HG03108 (cell line): ENCODE measurements at regions not wholly inside any gene's neighbourhood (a gene's known extent, or its start where the extent isn't known, plus 50 kb on each side); places are given as distances from the start of the nearest gene placed in this dataset.
"Not testable (repeated sequence)": the region's sequence is repeated elsewhere in the genome, so short reads cannot be mapped to it uniquely, and the experiment has no call there.

Experiments
- ATAC-seq: cut with Tn5 transposase; IDR thresholded peaks from one replicate; pipeline ENCODE4 v1.9.1; 2021; ENCODE audit warnings: moderate library complexity; ENCODE audit not compliant: unreplicated experiment

DNA sequence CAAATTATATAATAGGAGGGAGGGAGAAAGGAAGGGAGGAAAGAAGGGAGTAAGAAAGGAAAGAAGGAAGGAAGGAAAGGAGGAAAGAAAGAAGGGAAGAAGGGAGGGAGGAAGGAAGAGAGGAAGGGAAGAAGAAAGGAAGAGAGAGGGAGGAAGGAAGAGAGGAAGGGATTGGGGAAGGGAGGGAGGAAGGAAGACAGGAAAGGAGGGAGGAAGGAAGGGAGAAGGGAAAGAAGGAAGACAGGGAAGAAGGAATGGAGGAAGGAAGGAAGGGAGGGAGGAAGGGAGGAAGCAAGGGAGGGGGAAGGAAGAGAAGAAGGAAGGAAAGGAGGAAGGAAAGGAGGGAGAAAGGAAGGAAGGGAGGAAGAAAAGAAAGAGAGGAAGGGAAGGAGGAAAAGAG lies 660.5 kb downstream of the EPM2A start:
- ATAC-seq, result no peak

- ATAC-seq, result no peak
These were observed 659.9 kb downstream of the EPM2A start for GRCh38 chr6:145075425-145075824.

- no peak for ATAC-seq
These were observed 659.0 kb downstream of the EPM2A start for GRCh38 chr6:145076115-145076841.

- no peak for ATAC-seq
These were observed 657.9 kb downstream of the EPM2A start for GRCh38 chr6:145077382-145077781.

DNA sequence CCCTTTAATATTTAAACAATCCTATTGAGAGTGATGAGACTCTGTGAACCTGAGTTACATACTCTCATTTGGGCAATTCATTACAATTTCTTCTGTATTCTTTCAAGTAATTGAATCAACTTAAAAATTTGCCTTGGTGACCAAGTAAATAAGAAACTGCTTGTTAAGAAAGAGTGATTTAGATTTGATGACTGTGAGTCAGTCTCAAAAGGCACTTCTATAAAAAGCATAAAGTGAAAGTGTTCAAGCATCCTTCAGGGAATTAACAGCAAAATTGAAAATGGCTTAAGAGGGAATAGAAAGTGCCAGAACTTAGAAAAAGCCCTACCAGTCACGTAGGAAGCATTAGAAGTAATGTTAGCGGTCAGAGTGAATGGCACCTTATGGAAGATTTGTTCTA lies 654.7 kb downstream of the EPM2A start:
- ATAC-seq, result no peak

GRCh38 chr6:145081677-145082076 lies 653.6 kb downstream of the EPM2A start:
- ATAC-seq, result no peak

DNA sequence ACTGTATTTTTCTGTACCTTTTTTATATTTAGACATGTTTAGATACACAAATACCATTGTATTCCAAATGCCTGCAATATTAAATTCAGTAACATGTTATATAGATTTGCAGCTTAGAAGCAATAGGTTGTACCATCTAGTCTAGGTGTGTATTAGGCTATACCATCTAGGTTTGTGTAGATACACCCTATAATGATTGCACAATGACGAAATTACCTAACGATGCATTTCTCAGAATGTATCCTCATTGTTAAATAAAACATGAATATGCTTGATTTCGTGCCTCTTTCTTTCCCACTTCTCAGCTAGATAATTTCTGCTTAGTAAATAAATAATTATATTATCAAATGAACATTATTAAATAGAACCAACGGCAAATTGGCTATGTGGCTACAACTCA lies 653.0 kb downstream of the EPM2A start:
- no peak for ATAC-seq

GRCh38 chr6:145086197-145086596 lies 649.1 kb downstream of the EPM2A start:
- no peak for ATAC-seq

DNA sequence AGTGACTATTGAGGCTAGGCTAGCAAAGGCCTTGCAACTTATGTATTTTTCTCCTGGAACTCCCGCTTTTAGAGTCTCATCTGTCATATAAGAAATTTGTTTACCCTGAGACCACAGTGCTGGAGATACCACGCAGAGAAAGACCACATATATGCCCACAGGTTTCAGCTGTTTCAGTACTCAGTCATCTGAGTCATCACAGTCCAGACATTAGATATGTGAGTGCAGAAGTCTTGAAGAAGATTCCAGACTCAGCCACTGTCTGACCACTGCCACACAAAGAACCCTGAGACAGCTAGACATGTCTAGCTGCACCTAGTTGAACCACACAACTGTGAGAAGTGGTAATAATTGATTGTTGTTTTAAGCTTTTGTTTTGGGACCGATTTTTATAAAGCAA lies 648.3 kb downstream of the EPM2A start:
- no peak for ATAC-seq

DNA sequence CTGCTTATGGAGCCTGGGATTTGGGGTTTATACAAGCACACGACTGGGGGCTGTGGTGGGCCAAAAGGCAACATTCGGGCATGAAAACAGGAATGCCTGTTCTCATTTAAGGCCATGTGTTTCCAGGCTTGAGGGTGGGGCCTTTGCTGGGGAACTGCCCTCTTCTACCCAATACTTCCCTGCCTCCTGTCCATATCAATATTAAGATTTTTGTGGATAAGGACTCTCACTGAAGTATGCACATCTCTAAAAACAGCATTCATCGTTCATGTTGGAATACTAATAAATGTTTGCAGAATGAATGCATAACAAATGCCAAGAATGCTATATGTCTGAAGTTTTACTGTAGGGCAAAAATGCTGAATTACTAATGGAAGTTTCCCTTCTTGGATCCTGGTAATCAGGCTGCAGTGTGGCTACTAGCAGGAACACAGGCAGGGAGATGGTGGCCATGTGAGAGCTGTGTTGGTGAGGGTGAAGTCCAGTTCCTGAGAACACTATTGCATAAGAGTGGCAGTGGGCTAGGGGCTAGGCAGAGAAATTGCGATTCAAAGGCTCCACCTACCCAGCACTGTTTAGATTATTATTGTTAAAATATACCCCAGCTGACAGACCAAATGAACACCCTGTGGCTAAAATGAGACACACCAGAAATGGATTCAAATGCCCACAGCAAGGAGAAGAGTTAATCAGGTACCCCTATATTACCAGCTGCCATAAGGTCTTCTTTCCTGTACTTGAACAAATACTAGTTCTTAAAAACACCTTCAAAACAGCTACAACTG lies 644.3 kb downstream of the EPM2A start:
- ATAC-seq, result no peak

DNA sequence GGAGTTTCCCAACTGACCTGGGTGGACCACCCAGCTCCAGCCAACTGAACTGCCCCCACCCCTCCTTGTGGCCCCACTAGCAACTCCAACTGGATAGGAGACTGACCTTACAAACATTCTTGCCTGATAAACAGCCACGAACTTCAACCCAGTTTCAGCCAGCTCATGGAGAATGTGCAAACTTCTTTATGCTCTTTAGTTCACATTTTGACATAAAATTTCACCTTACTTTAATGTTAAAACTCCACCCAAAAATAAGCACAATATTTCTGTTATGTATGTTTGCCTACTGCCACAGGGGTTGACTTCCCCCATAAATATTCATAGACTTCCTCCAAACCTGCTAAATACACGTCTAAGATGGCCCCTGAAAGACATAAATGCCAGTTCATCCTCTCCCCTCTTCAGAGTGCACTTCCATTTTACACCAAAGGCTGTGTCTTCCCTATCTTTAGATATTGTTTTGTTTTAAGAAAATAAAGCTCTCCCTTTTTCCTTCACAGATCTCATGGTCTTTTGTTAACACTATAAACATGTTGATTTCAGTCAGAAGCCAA lies 643.7 kb downstream of the EPM2A start:
- no peak for ATAC-seq

- ATAC-seq, result no peak
These were observed 642.8 kb downstream of the EPM2A start for GRCh38 chr6:145092554-145092953.

DNA sequence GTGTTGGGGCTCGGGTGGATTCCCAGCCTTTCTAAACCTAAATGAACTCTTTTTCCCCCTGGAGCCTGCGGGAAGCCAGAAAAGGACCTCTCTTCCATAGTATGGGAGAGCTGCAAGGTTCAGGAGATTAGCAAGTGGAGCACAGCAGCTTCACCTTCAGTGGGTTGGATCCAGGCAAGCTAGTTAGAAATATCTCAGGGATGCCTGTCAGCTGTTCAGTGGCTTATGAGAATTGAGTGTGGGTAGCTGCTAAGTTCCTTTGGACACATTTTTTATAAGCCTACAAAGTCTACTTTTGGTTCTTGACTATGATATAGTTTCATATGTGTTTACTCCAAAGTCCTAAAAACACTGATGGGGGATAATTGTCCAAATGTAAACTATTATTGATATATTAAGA lies 642.1 kb downstream of the EPM2A start:
- no peak for ATAC-seq

- no peak for ATAC-seq
These were observed 638.5 kb downstream of the EPM2A start for GRCh38 chr6:145096846-145097245.

GRCh38 chr6:145098127-145098526 lies 637.2 kb downstream of the EPM2A start:
- ATAC-seq, result not testable (repeated sequence)

- no peak for ATAC-seq
These were observed 635.6 kb downstream of the EPM2A start for GRCh38 chr6:145099713-145100112.

GRCh38 chr6:145110109-145110508 lies 625.2 kb downstream of the EPM2A start:
- ATAC-seq, result no peak

DNA sequence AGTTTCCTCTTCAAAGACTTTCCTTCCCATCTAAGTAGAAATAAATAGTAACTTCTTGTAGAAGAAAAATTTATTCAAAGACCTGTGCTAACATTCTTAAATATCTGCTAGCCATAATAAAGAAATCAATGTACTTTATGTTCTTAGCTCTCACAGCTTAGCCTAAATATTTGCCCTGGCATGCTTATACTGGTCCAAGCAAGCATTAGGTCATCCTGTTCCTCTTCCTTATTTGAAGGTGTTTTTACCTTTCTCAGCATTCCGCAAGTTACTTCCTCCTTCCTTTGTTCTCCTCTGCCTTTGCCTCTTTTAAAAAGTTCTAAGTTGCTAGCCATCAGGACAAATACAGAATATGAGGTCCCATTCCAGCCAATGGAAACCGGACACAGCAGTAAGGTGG lies 623.9 kb downstream of the EPM2A start:
- ATAC-seq, result not testable (repeated sequence)

DNA sequence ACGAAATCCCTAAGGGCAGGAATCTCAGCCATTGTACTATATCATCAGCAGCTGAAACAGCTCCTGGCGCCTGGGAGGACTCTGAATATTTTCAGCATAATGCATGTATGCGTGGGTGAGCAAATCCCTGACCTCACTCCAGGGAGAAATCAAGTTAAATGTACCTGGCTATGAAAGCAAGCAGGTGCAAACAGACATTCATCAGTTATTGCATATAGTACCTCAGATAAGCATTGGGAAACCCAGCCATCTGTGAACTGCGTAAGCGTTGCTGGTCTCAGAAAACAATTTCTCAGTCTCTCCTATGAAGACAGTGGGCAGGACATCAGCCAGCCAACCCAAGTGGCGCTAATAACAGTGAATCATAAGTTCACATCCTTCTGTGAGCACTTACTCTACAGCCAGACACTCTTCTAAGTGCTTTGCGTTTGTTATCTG lies 622.6 kb downstream of the EPM2A start:
- no peak for ATAC-seq

DNA sequence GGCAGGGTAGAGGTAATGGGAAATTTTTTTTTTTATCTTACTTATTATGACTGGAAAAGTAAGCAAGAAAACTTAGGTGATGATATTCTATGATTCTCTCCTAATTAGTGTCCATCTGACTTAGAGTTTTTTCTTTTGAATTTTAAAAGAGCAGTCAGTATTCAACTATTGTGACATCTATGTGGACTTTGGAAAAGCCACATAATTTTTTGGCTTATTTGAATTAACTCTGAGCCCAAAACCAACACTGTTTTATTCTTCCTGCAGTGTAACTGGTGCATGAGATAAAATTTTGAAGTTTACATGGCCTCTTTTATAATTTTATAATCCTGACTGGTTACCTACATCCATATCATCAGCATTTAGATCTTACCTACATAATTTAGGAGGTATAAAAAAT lies 619.7 kb downstream of the EPM2A start:
- no peak for ATAC-seq

DNA sequence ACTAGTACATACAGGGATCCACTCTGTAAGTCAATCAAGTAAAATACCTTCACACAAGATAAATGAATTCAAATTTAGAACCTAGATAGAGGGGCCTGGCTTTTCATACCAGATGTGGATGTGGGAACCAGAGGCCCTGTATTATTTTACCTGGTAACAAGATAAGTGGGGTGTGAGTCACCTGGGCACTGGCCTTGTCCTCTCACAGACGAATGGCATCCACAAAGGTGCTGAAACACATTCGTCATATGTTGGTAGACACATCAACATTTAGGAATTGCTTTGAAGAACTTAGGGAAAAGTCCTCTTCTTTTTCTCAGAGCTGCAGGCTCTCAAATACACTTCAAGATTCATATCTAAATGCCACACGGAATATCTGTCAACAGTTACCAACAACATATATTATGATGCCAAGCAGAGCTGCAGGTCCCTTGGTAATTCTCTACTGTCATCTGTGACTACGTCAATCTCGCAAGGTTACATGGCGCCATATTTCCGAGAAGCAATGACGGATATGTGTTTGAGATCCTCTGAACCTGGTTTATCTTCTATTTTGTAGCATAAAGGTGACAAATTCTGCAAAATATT lies 618.6 kb downstream of the EPM2A start:
- no peak for ATAC-seq

- ATAC-seq, result no peak
These were observed 617.1 kb downstream of the EPM2A start for GRCh38 chr6:145118224-145118623.
